A204.1 (cell line): ENCODE measurements at regions not wholly inside any gene's neighbourhood (a gene's known extent, or its start where the extent isn't known, plus 50 kb on each side); places are given as distances from the start of the nearest gene placed in this dataset.
"Not testable (repeated sequence)": the region's sequence is repeated elsewhere in the genome, so short reads cannot be mapped to it uniquely, and the experiment has no call there.

Experiments
- FAIRE-seq: peaks from 2 replicates; lab custom pipeline; 2012; peaks lifted over from hg19 to GRCh38; lab: Jason Lieb, UNC

DNA sequence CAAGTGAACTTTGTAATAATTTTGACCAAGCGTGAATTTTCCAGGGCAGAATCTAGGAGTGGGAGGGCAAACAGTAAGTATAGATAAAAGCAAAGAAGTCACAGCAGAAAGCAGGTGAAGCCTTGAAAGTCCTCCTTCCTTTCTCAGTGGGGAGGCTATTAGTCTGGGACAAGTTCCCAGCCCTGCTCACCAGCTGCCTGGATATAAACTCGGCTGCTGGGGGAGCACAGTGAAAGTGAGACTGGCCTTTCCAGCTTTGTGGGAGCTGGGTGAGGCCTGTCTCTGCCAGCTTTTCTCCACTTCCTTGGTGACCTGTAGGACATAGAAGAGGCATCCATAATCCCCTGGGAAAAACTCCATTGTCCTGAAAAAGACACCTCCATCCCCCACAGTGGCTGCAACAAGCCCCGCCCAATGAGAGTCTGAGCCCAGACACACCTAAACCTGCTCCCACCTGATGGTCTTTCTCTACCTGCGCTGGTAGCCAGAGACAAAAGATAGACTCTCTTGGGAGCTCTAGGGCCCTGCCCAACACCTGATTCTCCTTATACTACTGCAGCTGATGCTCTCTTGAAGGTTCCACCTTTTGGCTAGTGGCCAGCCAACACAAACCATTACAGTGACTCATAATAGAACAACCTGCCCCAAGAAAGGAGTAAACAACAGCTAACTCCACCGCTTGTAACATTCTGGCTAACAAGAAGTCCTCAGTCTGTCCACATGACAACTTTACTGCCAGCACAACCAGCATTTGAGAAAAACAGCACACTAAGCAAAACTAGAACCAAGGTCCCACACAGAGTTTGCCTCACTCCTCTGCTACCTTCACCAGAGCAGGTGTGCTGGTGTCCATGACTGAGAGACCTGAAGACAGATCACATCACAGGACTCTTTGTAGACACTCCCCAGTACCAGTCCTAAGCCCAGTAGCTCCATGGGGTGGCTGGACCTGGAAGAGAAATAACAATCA lies 252.2 kb upstream of the SLITRK6 start:
- FAIRE-seq, result no peak

DNA sequence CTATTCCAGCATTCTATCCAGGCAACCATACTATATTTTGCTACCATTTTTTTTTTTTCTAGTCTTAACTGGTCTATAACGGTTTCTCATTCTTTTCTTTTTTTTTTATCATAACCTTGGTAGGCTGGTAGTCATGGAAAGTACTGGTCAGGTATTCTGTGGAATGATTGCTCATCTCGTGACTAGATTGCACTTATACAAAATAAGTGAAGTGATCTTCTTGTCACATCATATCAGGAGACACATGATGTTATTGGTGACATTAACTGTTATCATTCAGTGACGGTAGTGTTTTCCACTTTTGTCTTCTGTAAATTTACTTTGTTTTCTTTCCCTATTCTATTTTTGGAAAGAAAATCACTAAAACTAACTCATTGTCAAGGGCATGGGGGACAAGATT lies 239.3 kb upstream of the SLITRK6 start:
- no peak for FAIRE-seq

DNA sequence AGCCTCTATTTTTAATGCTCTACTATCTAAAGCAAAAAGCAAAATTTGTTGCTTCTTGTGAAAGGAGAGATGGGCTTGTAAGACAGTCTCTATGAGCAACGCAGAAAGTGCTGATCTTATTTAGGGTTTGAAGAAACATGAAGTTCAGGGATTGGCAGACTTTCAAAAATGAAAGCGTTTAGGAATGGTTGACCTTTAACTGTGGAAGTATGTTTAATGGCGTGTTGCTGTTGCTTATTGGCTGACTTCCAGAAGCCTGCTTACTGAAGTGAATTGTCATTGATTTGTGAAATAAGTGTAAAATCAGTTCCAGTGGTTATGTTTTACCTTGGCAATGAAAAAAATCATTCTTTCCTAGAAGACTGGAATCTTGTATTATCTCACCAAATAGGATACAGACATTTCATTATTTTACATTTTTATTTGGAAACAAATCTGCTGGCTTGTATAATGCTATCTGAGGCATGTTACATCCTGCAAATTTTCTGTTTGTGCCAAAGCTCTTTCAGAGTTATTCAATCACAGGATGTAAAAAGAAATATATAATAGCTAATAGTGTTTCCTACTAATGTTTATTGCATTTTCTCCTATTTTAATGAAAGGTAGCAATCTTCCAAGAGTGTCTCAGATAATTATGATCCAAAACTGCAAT lies 221.3 kb upstream of the SLITRK6 start:
- no peak for FAIRE-seq

DNA sequence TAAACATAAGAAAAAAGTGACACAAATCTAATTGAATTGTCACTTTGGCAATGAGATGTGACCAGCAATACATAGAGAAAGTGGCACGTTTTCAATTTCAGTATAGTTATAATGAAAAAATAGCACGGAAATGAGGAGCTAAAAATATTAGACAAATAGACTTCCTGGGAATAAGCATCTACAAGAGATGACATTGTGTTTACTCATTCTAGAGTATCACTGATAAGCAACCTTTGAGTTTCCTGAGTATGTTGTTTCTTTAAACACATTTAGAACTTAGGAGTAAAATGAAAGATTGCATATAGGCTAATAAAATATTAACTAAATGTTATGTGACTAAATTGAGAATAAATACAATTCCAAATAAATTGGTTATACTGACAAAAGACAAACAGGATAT lies 207.1 kb upstream of the SLITRK6 start:
- FAIRE-seq, result no peak

DNA sequence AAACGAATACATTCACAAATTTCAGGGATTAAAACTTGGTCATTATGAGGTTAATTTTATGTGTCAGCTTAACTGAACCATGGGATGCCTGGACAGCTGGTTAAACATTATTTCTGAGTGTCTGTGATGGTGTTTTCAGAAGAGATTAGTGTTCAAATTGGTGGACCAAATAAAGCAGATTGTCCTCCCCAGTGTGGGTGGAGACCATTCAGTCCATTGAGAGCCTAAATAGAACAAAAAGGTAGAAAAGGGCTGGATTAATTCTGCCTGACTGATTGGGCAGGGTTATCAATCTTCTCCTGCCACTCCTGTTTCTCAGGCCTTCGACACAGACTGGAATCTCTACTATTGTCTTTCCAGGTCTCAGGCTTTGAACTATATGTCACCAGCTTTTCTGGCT lies 203.8 kb upstream of the SLITRK6 start:
- no peak for FAIRE-seq

DNA sequence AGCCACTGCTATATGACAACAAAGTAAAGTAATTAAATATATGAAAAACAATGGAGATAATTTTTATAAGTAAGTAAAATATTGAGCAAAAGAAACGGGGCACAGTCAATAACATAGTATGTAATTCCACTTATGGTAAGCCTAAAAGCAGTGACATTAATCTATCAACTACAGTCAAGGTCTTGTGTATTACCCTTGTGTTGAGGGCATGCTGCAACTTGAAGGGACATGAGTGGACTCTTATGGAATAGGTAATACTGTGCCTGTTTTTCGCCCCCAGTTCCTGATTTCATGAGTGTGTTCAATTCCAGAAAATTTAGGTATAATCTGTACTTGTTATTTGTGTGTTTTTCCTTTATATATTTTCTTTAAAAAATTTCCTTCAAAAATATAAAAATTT lies 201.3 kb upstream of the SLITRK6 start:
- FAIRE-seq, result no peak

DNA sequence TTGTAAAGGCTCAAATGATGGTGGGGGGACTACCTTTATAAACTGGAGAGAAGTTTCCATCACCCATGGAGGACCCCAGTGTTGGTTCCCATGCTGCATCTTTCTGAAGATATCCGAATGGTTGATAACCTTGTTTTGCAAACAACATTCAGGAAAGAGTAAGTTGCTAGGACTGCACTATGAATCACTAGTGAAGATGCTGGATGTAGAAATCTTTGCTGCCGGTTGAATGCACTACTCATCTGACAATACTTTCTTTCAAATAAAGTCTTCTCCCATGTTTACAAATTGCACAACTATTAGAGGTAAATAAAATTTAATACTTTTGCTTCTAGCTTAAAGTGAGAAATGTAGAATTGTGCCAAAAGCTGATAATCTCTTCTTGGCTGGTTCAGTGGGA lies 198.4 kb upstream of the SLITRK6 start:
- FAIRE-seq, result no peak

DNA sequence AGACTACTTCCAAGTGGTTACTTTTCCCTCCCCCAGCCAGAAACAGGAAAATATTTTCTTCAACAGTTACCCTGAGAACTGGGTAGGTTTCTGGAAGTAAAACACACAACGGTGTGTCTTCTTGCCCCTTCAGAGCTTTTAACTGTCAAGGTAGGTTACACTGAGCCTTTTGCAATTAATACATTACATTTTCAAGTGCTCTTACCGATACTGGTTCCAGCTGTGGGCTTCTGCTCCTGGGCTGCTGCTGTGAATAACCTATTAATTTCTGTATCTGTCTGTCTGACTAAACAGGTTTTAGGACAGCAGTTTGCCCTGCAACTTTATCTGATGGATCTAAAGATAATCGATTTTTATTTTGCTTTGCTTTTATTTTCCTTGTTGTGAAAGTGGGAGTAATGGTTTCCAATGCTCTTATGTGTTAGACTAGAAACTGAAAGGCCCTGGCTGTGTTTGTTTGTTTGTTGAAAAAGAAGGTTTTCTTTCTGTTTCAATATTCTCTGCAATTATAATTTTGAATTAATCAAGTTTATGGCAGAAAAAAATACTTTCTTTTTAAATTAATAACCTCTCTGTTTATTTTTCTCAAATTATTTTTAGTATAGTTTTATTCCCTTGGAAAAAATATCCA lies 196.7 kb upstream of the SLITRK6 start:
- no peak for FAIRE-seq

DNA sequence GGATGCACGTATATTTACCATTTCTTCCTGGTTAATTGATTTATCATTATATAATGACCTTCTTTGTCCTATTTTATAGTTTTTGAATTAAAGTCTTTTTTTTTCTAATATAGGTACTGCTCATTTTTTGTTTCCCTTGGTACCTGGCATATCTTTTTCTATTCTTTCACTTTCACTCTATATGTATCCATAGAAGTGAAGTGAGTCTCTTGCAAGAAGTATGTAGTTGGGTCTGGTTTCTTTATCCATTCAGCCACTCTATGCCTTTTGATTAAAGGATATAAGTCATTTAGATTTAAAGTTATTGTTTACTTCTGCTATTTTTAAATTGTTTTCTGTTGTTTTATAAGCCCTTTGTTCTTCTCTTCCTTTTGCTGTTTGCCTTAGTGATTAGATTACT lies 194.3 kb upstream of the SLITRK6 start:
- FAIRE-seq, result no peak

DNA sequence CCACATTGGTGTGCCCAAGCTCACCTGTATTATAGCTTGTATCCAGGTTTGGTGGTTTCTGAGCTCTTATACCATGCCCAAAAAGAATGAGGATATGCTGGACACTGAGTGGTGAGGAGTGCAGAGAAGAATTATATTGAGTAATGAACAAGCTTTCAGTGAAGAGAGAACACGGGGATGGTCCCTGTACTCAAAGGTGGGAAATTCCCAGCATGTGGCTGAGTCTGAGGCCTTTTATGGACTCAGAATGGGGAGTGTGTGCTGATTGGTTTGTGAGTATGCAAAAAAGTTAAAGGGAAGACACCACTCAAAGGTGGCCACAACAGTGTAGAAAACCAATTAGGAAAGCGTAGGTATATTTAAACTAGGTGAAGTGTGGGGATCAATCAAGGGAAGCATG lies 191.2 kb upstream of the SLITRK6 start:
- FAIRE-seq, result no peak

DNA sequence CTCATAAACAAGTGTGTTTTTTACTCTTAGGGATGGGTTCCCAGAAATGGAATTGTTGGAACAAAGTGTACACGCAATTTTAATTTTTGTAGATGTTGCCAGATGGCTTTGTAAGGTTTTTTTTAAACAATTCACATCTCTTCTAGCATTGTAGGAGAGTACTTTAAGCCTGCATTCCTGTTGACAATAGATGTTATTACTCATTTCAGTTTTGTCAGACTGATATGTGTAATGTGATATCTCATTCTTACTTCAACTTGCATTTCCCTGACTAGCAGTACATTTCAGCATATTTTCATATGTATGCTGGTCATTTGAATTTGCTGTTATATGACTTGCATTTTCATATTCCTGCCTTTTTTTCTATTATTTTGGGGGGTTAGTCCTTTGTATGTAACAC lies 186.6 kb upstream of the SLITRK6 start:
- no peak for FAIRE-seq

DNA sequence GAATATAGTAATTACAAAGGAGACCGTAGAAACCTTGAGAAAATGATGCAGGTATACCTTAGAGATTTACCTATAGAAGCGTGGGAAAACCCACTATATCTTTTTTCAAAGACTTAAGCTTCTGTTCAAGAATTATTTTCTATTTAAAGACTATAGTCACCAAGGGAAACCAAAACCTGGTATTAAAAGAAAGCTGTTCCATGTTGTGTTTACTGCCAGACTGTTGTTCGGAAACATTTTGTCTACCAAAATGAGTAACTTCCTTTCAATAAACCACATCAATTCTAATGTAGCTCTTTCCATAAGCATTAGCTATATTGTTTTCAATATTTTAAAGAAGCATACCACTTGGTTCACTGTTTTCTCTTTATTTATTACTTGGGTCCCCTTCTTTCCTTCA lies 182.9 kb upstream of the SLITRK6 start:
- FAIRE-seq, result no peak

DNA sequence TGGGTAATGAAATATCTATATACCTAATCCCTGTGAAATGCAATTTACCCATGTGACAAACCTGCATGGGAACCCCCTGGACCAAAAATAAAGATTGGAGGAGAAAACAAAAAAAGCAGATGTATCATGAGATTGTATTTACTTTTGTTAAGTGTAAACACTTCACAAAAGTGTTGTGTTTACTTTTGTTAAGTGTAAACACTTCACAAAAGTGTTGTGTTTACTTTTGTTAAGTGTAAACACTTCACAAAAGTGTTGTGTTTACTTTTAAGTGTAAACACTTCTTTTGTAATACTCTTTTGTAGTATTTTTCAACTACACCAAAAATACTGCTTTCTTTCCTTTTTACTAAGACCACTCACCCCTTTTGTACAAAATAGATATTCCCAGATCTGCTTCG lies 181.2 kb upstream of the SLITRK6 start:
- not testable (repeated sequence) for FAIRE-seq

DNA sequence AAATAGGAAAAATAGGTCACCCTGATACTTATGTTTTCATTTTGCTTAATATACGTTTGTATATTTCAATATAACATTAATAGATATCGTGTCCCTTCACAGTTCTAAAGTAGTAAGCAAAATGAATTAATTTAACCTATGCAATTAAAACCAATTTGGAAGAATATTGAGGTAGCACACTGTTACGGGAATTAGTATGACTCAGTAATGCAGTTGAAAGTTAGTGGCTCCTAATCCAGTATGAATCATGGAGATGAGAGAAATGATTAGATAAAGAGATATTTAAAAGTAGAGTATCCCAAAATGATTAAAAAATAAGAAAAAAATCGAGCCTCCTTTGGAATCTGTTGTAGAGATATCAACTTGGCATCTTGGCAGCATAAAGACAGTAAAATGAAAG lies 177.0 kb upstream of the SLITRK6 start:
- FAIRE-seq, result no peak

DNA sequence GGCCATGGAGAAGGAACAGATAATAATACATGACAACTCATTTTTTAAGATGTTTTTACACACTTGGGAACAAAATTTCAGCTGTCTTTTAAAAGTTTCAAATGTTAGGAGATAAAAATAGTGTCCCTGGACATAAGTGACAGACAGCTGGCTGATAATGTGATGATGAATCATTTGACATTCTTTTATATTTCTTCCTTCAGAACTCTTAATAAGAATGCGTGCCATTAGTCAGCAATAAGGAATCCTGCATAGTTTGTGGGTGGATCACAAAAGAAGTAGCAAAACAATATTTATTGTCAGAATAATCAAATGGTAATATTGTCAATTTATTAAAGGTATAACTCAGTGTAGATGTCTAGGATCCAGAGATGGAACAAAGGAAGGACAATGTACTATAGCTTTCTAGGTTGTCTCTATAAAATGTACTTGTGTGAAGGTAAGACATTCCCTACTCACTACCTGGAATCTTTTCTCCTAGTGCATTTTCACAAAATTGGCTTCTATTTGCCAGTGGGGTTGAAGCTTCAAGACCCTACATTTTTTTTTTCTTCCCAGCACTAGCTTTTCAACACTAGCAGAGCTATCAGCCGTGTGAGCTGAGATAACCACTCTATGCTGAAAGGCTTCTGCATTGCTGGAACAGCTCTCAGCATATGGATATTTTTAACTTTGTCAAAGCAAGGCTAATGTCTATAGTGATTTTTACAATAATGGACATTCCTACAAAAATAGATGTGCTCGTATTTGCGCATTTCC lies 175.6 kb upstream of the SLITRK6 start:
- FAIRE-seq, result no peak

DNA sequence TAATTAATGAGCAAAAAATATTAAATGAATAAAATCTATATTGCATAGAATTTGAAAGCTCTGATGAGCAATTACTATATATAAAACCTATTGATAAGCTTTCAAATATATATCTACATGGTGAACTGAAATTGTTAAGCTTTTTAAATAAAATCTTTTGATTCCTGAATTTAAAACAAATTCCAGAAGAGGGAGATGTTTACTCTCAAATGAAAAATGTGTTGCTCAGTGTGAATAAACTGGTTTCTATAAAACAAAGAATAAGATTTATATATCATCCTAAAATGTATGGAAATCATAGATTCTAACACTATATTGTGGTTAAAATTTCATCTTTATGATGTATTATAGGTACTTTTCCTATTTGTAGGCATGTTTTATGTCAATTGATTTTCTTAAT lies 171.5 kb upstream of the SLITRK6 start:
- FAIRE-seq, result peak; percentile 96

DNA sequence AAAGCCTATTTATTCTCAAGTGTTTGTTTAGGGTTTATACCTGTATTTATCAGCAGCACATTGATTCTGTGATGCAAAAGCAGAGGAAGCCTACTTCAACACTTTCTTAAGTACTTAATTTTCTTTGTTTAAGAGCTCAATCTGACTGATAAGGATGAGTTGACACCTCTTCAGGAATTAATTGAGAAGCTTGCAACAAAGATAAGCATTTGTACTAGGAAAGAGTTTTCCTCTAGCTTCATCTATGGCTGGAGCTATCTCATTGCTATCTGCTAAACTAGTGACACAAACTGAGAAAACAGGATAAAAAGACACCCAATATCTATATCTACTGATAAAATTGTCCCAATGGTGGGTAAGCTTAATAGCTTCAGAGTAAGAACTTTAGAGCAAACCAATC lies 170.1 kb upstream of the SLITRK6 start:
- FAIRE-seq, result no peak

DNA sequence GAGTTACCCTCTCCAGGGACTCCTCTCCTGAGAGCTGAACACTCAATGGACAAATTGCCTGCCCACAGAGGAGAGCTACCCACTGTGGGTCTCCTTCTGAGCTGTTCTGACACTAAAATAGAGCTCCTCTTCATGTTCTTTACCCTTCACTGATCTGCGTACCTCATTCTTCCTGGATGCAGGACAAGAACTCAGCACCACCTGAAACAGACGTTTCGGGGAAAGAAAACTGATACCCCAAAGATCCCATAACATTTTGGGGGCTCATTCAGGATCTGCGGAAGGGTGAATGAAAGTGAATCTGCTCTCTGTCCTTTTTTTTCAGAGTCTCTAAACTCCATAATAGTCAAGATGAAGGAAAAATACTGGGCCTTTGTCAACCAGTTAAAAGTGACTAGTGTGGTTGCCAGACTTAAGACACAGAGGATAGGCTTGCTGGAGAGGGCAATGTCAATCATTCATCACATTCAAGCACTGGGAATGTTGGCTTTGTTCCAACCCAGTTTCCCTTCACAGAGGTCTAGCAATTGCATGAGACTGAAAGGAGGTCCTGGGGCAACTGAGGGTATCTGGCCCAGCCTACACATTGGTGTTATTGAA lies 136.7 kb upstream of the SLITRK6 start:
- FAIRE-seq, result no peak

DNA sequence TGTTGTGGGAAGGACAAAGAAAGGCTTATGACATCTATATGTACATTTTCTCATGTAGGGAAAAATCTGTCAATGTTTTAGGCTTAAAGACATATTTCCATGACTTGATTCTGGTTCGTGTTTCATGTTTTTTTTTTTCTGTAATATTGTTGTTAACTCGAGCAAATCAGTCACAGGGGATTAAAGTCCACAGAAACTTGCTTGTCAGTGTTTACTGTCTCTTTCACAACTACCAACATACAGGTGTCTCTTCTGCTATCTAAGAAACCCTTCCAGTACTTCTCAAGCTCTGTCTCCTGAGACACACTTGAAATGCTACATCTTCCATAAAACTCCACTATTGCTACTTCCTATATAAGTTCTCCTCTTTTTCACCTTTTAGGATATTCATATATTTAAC lies 130.9 kb upstream of the SLITRK6 start:
- FAIRE-seq, result no peak

DNA sequence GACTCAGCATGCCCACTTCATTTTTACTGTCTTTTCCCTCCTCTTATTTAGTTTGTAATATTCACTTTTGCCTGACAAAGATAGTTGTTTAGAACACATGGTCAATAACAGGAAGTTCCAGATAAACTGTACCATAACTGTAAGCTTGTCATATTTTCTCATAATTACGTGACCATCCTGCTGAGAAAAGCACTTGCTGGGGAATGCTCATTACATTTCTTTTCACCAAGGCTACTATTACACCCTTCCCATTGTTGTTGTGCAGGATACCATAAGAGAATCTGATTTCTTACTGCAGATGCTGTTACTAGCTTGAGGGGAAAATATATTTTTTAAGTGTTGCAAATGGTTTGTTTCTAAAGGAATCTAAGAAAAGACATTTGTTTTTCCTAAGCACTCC lies 111.7 kb upstream of the SLITRK6 start:
- FAIRE-seq, result no peak

DNA sequence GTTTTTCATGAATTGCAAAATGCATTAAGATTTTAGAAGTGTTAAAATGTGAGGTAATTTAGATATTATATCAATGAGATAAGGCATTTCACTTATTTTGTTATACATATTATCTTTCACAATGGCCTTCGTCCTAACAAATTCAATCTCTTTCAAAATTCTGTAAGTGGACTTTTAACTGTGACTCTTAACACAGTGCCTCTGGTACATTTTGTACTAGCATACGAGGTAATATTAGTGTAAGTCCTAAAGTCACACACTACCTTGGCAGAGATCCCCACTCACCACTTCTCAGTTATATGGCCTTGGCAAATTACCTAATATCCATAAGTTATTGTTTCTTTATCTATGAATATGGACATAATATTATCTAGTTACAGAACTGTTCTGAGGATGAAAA lies 101.3 kb upstream of the SLITRK6 start:
- FAIRE-seq, result no peak
